Tibial nerve (tissue), 4 donors: ENCODE measurements at regions not wholly inside any gene's neighbourhood (a gene's known extent, or its start where the extent isn't known, plus 50 kb on each side); places are given as distances from the start of the nearest gene placed in this dataset.
"Not testable (repeated sequence)": the region's sequence is repeated elsewhere in the genome, so short reads cannot be mapped to it uniquely, and the experiment has no call there.

Source experiments
- DNase-seq, 2 donors: peaks; one replicate each; pipeline ENCODE4 v3.0.0-alpha.2; 2019; ENCODE audit warnings: low spot score in 2 of 2
- H3K27ac ChIP-seq, 4 donors: fragments of 200-600 bp; sonication (generic) in 3 of 4; one replicate each; pipeline ENCODE4 v1.5.1; 2017 to 2019; ENCODE audit warnings: mild to moderate bottlenecking in 1 of 4
- H3K27me3 ChIP-seq, 2 donors: fragments of 200-600 bp; sonication (generic) in 1 of 2; one replicate each; pipeline versions ENCODE4 v1.5.1 to v1.6.0; 2017 to 2019
- H3K36me3 ChIP-seq, 3 donors: fragments of 200-600 bp; sonication (generic); one replicate each; pipeline ENCODE4 v1.5.1; 2018 to 2019
- H3K4me1 ChIP-seq, 4 donors: fragments of 200-600 bp; sonication (generic) in 3 of 4; one replicate each; pipeline ENCODE4 v1.5.1; 2017 to 2019
- H3K4me3 ChIP-seq, 4 donors: fragments of 200-600 bp; sonication (generic) in 3 of 4; one replicate each; pipeline ENCODE4 v1.5.1; 2017 to 2019; ENCODE audit warnings: mild to moderate bottlenecking in 1 of 4, moderate library complexity in 1 of 4
- H3K9me3 ChIP-seq, 4 donors: fragments of 200-600 bp; sonication (generic) in 3 of 4; one replicate each; pipeline ENCODE4 v1.5.1; 2017 to 2019
- CTCF ChIP-seq, 5 experiments: fragments of 200-600 bp in 3 of 5; fragments of 450-650 bp in 2 of 5; sonication (generic) in 3 of 5; IDR thresholded peaks; one replicate each; pipeline ENCODE4 v1.5.1; 2016 to 2019; ENCODE audit warnings: antibody characterized with exemption in 5 of 5, mild to moderate bottlenecking in 3 of 5, moderate library complexity in 2 of 5
- EP300 ChIP-seq, 2 donors: sonication (generic); formaldehyde crosslinking; IDR thresholded peaks; one replicate each; pipeline ENCODE4 v1.6.1; 2017; ENCODE audit warnings: antibody characterized with exemption in 2 of 2, mild to moderate bottlenecking in 1 of 2
- POLR2A ChIP-seq, 2 donors: fragments of 450-650 bp; IDR thresholded peaks; one replicate each; pipeline ENCODE4 v1.6.1; 2017; ENCODE audit warnings: antibody characterized with exemption in 2 of 2, mild to moderate bottlenecking in 2 of 2, moderate library complexity in 2 of 2
- WGBS, 2 donors: methylation state at CpG; one replicate each; pipeline ENCODE4 v1.1.5; 2018; 5-methylcytosine and 5-hydroxymethylcytosine counted together

GRCh38 chr13:96934889-96935489, 59.3 kb downstream of the OXGR1 start:
- H3K27me3 ChIP-seq = no peaks in the 10 kb centered on the region
- no peaks in the 10 kb centered on the region for H3K9me3 ChIP-seq
- 48 to 50% methylated on average over 6 of the region's 6 CpGs for WGBS, 2 donors
- H3K27ac ChIP-seq = no peak overlapping the region
- no peaks in the 10 kb centered on the region for H3K4me1 ChIP-seq
- DNase-seq = no peak
- H3K36me3 ChIP-seq = no peaks in the 10 kb centered on the region
- TF ChIP-seq CTCF (IDR thresholded peaks at IDR 0.05) (no peak), POLR2A (IDR thresholded peaks at IDR 0.05) (no peak), EP300 (IDR thresholded peaks at IDR 0.05) (no peak)
- no peak overlapping the region for H3K4me3 ChIP-seq

GRCh38 chr13:96925916-96926628, 68.2 kb downstream of the OXGR1 start:
- Histone ChIP-seq H3K4me1 (no peaks in the 10 kb centered on the region), H3K4me3 (no peak overlapping the region), H3K27me3 (no peaks in the 10 kb centered on the region), H3K36me3 (no peaks in the 10 kb centered on the region), H3K9me3 (peaks cover 0 to 32% (median 4%) of the 10 kb centered on the region in 4 donors), H3K27ac (no peak overlapping the region)
- TF ChIP-seq CTCF (IDR thresholded peaks at IDR 0.05) = no peak
- TF ChIP-seq EP300 (IDR thresholded peaks at IDR 0.05) = no peak
- no peak for TF ChIP-seq POLR2A (IDR thresholded peaks at IDR 0.05)
- no peak for DNase-seq
- WGBS, 2 donors = 53 to 56% methylated on average over 4 of the region's 4 CpGs

GRCh38 chr13:96925477-96925876, 68.8 kb downstream of the OXGR1 start:
- no peak for DNase-seq
- 77 to 85% methylated on average over 2 of the region's 2 CpGs for WGBS, 2 donors
- Histone ChIP-seq H3K4me1 (no peaks in the 10 kb centered on the region), H3K27me3 (no peaks in the 10 kb centered on the region), H3K9me3 (peaks cover 0 to 37% (median 4%) of the 10 kb centered on the region in 4 donors), H3K4me3 (no peak overlapping the region), H3K27ac (no peak overlapping the region), H3K36me3 (no peaks in the 10 kb centered on the region)
- TF ChIP-seq CTCF (IDR thresholded peaks at IDR 0.05) (no peak), EP300 (IDR thresholded peaks at IDR 0.05) (no peak), POLR2A (IDR thresholded peaks at IDR 0.05) (no peak)

GRCh38 chr13:96918861-96919631, 75.2 kb downstream of the OXGR1 start:
- H3K9me3 ChIP-seq = peaks cover 0 to 39% (median 4%) of the 10 kb centered on the region in 4 donors
- H3K4me3 ChIP-seq, H3K27ac ChIP-seq, DNase-seq, H3K27me3 ChIP-seq, H3K36me3 ChIP-seq, H3K4me1 ChIP-seq: not testable (repeated sequence)
- 76 to 79% methylated on average over 12 of the region's 12 CpGs for WGBS, 2 donors

- Histone ChIP-seq H3K9me3 (no peaks in the 10 kb centered on the region), H3K27me3 (no peaks in the 10 kb centered on the region), H3K36me3 (no peaks in the 10 kb centered on the region), H3K27ac (no peak overlapping the region), H3K4me3 (no peak overlapping the region), H3K4me1 (peaks cover 0 to 9% (median 5%) of the 10 kb centered on the region in 4 donors)
- TF ChIP-seq EP300 (IDR thresholded peaks at IDR 0.05) = no peak
- no peak for TF ChIP-seq CTCF (IDR thresholded peaks at IDR 0.05)
- TF ChIP-seq POLR2A (IDR thresholded peaks at IDR 0.05) = no peak
- WGBS, 2 donors = 60 to 65% methylated on average over 2 of the region's 2 CpGs
- DNase-seq = no peak
These were observed 90.0 kb downstream of the OXGR1 start for GRCh38 chr13:96904232-96904631.
